CD4-positive, alpha-beta T cell (primary cell): ENCODE measurements at regions not wholly inside any gene's neighbourhood (a gene's known extent, or its start where the extent isn't known, plus 50 kb on each side); places are given as distances from the start of the nearest gene placed in this dataset.

Experiments
- ATAC-seq: fragments of 200-7000 bp; cut with Tn5 transposase; one replicate; pipeline ENCODE4 v1.10.0; 2022; ENCODE audit warnings: mild to moderate bottlenecking; ENCODE audit not compliant: poor library complexity
- CTCF ChIA-PET: fragments of 350-600 bp; sonication (Branson Sonifier 250); formaldehyde crosslinking; loops from one replicate; lab custom pipeline; 2021; ENCODE audit warnings: antibody characterized with exemption, inconsistent platforms; lab: Charles Lee
- POLR2A ChIA-PET: fragments of 350-600 bp; sonication (Branson Sonifier 250); formaldehyde crosslinking; loops from one replicate; lab custom pipeline; 2021; ENCODE audit warnings: antibody characterized with exemption, inconsistent platforms; lab: Charles Lee
- DNase-seq, 14 experiments: peaks; one replicate each; pipeline ENCODE4 v3.0.0-alpha.2; 2013 to 2020; ENCODE audit warnings: mixed read lengths in 2 of 14
- H3K27ac ChIP-seq, 2 donors: one replicate each; pipeline versions ENCODE4 v1.5.1 to v1.7.0; 2013; ENCODE audit warnings: low read length in 2 of 2, low read depth in 1 of 2, mild to moderate bottlenecking in 1 of 2
- H3K27me3 ChIP-seq, 2 experiments: 1 replicate in 1 of 2; 2 replicates in 1 of 2; pipeline versions ENCODE4 v1.6.1 to v1.7.0; 2013; ENCODE audit warnings: low read length in 2 of 2, control low read depth in 1 of 2, mild to moderate bottlenecking in 1 of 2, moderate library complexity in 1 of 2; ENCODE audit not compliant: insufficient read depth in 2 of 2, control insufficient read depth in 1 of 2
- H3K36me3 ChIP-seq: one replicate; pipeline ENCODE4 v1.6.1; 2013; ENCODE audit warnings: low read length, control low read depth; ENCODE audit not compliant: insufficient read depth
- H3K4me1 ChIP-seq: one replicate; pipeline ENCODE4 v1.6.1; 2013; ENCODE audit warnings: low read length, control low read depth; ENCODE audit not compliant: insufficient read depth
- H3K4me3 ChIP-seq: one replicate; pipeline ENCODE4 v1.5.1; 2013; ENCODE audit warnings: mild to moderate bottlenecking, low read length, moderate library complexity
- H3K9me3 ChIP-seq, 2 experiments: 1 replicate in 1 of 2; 2 replicates in 1 of 2; pipeline versions ENCODE4 v1.6.1 to v1.7.0; 2013; ENCODE audit warnings: low read length in 2 of 2, mild to moderate bottlenecking in 2 of 2, control low read depth in 1 of 2, moderate library complexity in 1 of 2; ENCODE audit not compliant: control insufficient read depth in 1 of 2, insufficient read depth in 1 of 2
- H3K27ac Mint-ChIP-seq: one replicate; pipeline ENCODE4 v1.8.0; 2020; ENCODE audit warnings: mixed read lengths
- H3K27me3 Mint-ChIP-seq: one replicate; pipeline ENCODE4 v1.8.0; 2021; ENCODE audit warnings: mixed read lengths
- H3K36me3 Mint-ChIP-seq: one replicate; pipeline ENCODE4 v1.8.0; 2021; ENCODE audit warnings: low read depth, mixed read lengths
- H3K4me1 Mint-ChIP-seq: one replicate; pipeline ENCODE4 v1.8.0; 2021; ENCODE audit warnings: low read depth, mixed read lengths
- H3K4me3 Mint-ChIP-seq: one replicate; pipeline ENCODE4 v1.8.0; 2020; ENCODE audit warnings: mild to moderate bottlenecking, mixed read lengths
- H3K9me3 Mint-ChIP-seq: one replicate; pipeline ENCODE4 v1.8.0; 2020; ENCODE audit warnings: mixed read lengths
- intact Hi-C, 2 experiments: fragments of 100-400 bp; cut with DNase I in 1 of 2; cut with micrococcal nuclease in 1 of 2; formaldehyde crosslinking; loops; one replicate each; pipeline versions ENCODE4 v1.15.1 to v1.9.0; 2023 to 2025; cut with DNase I, micrococcal nuclease
- TF ChIP-seq, protein P1 (sequence below): fragments of 200-600 bp; IDR thresholded peaks from one replicate; pipeline ENCODE4 v1.8.0; 2022; ENCODE audit warnings: antibody characterized with exemption, mild to moderate bottlenecking

DNA sequence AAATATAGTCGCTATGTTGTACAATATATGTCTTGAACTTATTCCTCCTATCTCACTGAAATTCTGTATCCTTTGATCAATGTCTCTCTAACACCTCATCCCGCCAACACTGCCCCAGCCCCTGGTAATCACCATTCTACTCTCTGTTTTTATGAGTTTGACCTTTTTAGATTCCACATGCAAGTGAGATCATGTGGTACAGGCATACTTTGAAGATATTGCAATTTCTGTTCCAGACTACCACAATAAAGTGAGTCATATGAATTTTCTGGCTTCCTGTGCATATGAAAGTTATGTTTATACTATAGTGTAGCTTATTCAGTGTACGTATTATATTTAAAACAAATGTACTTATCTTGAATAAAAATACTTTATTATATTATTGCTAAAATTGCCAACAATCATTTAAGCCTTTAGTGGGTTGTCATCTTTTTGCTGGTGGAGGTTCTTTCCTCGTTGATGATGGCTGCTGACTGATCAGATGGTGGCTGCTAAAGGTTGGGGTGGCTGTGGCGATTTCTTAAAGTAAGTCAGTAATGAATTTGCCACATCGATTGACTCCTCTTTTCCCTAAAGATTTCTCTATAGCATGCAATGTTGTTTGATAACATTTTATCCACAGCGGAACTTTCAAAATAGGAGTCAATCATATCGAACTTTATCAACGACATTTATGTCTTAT, 257.2 kb downstream of the NFKBIZ start:
- H3K27ac Mint-ChIP-seq = peak overlapping the region; percentile 45
- ATAC-seq = peak; percentile 91
- H3K36me3 Mint-ChIP-seq = no peaks in the 10 kb centered on the region
- H3K27me3 Mint-ChIP-seq = no peaks in the 10 kb centered on the region
- H3K4me1 Mint-ChIP-seq = peaks cover 14% of the 10 kb centered on the region
- DNase-seq = peak in 6 of 14 experiments; percentile 12 to 51 (median 28)
- intact Hi-C loops = no loop called here
- ChIA-PET CTCF (no interaction called here), POLR2A (no interaction called here)
- H3K4me3 Mint-ChIP-seq = peak overlapping the region; percentile 1
- peaks cover 0 to 10% of the 10 kb centered on the region in 2 experiments for H3K9me3 ChIP-seq
- TF ChIP-seq, protein P1, sequence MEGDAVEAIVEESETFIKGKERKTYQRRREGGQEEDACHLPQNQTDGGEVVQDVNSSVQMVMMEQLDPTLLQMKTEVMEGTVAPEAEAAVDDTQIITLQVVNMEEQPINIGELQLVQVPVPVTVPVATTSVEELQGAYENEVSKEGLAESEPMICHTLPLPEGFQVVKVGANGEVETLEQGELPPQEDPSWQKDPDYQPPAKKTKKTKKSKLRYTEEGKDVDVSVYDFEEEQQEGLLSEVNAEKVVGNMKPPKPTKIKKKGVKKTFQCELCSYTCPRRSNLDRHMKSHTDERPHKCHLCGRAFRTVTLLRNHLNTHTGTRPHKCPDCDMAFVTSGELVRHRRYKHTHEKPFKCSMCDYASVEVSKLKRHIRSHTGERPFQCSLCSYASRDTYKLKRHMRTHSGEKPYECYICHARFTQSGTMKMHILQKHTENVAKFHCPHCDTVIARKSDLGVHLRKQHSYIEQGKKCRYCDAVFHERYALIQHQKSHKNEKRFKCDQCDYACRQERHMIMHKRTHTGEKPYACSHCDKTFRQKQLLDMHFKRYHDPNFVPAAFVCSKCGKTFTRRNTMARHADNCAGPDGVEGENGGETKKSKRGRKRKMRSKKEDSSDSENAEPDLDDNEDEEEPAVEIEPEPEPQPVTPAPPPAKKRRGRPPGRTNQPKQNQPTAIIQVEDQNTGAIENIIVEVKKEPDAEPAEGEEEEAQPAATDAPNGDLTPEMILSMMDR = no peak
- H3K4me1 ChIP-seq = peaks cover 8% of the 10 kb centered on the region
- H3K27ac ChIP-seq = no peak overlapping the region
- no peaks in the 10 kb centered on the region for H3K36me3 ChIP-seq
- H3K4me3 ChIP-seq = no peak overlapping the region
- H3K27me3 ChIP-seq = no peaks in the 10 kb centered on the region
- H3K9me3 Mint-ChIP-seq = peaks cover 2% of the 10 kb centered on the region

DNA sequence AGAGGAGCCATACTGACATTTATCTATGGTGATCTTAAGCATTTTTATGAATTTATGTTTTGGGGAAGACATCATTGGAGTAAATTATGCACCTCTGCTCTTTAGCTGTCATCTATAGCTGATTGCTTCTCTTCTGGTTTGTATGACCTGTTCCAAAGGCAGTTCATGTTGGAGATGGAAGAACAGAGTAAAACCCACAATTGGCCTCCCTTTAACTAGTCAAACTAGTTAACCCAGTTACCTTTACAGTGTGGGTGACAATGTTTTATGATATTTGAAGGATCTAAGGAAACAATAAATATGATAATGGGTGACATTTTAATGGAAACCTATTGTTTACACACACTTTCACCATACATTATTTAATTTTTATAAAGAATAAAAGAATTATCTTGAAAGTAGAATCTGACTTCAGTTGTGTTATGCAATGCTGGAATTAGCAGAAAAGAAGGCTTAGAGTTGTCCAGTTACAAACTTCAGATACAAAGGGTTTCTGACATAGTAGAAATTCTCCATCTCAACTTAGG, 263.5 kb downstream of the NFKBIZ start:
- Mint-ChIP-seq H3K4me1 (peaks cover 43% of the 10 kb centered on the region), H3K27ac (peak overlapping the region; percentile 88), H3K9me3 (no peaks in the 10 kb centered on the region), H3K36me3 (no peaks in the 10 kb centered on the region), H3K4me3 (no peak overlapping the region), H3K27me3 (no peaks in the 10 kb centered on the region)
- ChIA-PET POLR2A (interaction anchor here (0.7 to 3.5 kb wide), 2 partner anchors 33 to 263 kb away, joined by 3 to 24 read pairs; no protein-coding TSS in a partner anchor), CTCF (no interaction called here)
- H3K27ac ChIP-seq = no peak overlapping the region
- no peak overlapping the region for H3K4me3 ChIP-seq
- peaks cover 0 to 2% of the 10 kb centered on the region in 2 experiments for H3K9me3 ChIP-seq
- TF ChIP-seq, protein P1 = no peak
- ATAC-seq = no peak
- intact Hi-C loops = loop anchor here in 1 of 2 experiments (5.0 to 10.0 kb wide), 2 partner anchors 35 to 62 kb away; no protein-coding TSS in a partner anchor
- no peaks in the 10 kb centered on the region for H3K36me3 ChIP-seq
- H3K27me3 ChIP-seq = no peaks in the 10 kb centered on the region
- H3K4me1 ChIP-seq = peaks cover 11% of the 10 kb centered on the region
- DNase-seq = no peak

DNA sequence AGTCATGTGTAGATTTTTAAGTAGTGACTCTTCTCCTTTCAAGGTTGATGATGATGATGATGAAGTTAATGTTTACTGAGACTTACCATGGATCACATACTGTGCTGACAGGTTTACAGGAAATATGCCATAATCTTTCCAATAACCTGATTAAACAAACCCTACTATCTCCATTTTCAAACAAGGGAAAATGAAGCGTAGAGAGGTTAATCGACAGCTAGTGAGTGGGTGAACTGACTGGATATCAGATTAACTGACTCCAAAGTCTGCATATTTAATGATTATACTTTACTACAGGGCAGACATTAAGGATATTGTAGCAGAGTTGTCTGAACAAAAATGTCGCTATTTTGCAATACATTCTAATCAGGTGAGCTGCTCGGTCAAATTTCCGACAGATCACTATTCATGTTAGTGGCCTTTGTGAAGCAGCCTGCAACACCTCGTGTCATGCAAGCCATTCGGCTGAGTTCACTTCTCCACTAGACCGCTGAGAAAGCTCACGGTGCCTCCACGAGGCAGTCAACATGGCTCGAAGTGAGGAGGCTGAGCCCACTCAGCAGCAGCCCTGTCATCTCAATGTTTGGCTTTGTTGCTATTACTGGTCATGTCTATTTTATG, 264.2 kb downstream of the NFKBIZ start:
- ATAC-seq (no peak), DNase-seq (peak in 2 of 14 experiments; percentile 5 to 17)
- Mint-ChIP-seq H3K27ac (peak overlapping the region; percentile 88), H3K36me3 (no peaks in the 10 kb centered on the region), H3K4me1 (peaks cover 49% of the 10 kb centered on the region), H3K4me3 (peak overlapping the region; percentile 6), H3K27me3 (no peaks in the 10 kb centered on the region), H3K9me3 (no peaks in the 10 kb centered on the region)
- Histone ChIP-seq H3K4me3 (no peak overlapping the region), H3K27ac (peak overlapping the region in 1 of 2 donors; percentile 61), H3K4me1 (peaks cover 11% of the 10 kb centered on the region), H3K27me3 (no peaks in the 10 kb centered on the region), H3K9me3 (no peaks in the 10 kb centered on the region), H3K36me3 (no peaks in the 10 kb centered on the region)
- TF ChIP-seq, protein P1 = no peak
- CTCF ChIA-PET = no interaction called here
- POLR2A ChIA-PET = interaction anchor here (0.7 to 3.5 kb wide), 11 partner anchors 16 to 286 kb away, joined by 3 to 24 read pairs (median 3); partner anchors contain the start of gene NFKBIZ
- intact Hi-C loops = loop anchor here in 1 of 2 experiments (1.0 to 10.0 kb wide), 5 partner anchors 36 to 263 kb away; no protein-coding TSS in a partner anchor
